ENCODE measurements at regions not wholly inside any gene's neighbourhood (a gene's known extent, or its start where the extent isn't known, plus 50 kb on each side); places are given as distances from the start of the nearest gene placed in this dataset.

DNA sequence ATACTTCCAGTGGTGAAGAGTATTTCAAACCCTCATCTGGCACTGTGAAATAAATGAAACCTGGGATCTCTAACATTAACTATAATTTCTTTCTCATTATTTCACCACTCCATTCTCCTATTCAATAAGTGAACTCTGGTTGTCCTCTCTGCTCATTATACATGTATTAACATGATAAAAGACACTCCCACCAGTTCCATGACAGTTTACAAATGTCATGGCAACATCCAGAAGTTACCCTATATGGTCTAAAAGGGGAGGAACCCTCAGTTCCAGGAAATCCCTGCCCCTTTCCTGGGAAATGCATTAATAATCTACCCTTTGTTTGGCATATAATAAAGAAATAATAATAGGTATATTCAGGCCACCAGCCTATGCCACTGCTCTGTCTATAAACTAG lies 62.7 kb upstream of the BRINP3 start:
- DNase-seq (ENCODE audit: low spot score): no peak

DNA sequence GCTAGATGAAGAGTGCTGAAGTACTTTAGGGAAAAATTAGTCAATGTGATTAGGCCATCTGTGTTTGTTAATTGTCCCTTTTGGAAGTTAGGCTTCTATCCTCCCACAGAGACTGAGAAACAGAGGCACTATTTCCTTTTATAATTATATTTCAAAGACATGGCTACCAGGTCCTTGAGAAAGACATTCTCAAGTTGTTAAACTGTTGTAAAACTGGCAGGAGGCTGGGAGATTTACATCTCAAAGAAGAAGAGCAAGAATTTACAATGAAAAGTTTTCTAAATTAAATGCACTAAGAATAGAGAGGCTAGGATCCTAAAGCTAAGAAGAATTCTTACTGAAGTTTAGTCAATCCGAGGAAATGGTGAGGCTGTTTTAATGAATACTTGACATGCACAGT lies 74.0 kb upstream of the BRINP3 start:
- no peak for DNase-seq (ENCODE audit: low spot score)

DNA sequence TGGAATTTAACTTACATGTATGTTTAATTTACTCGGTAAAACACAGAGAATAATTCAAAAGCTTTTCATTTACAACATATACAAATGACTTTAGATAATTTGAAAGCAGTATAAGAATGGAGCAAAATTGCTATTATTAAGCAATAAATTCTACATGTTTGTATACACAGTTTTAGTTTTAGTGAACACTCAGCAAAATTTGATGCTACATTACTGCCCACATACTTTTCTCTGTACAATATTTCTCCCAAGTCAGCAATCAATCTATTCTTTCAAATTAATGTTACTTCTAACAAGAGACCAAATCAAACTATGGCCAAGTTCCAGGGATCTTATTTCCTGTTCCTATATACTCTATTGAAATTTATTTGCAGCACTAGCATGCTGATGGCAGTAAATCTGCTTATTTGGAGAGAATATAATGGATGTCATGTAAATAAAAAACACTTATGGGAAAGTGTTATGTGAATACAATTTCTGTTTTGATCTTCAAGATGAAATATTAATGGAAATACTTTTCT lies 82.6 kb upstream of the BRINP3 start:
- no peak for DNase-seq (ENCODE audit: low spot score)

DNA sequence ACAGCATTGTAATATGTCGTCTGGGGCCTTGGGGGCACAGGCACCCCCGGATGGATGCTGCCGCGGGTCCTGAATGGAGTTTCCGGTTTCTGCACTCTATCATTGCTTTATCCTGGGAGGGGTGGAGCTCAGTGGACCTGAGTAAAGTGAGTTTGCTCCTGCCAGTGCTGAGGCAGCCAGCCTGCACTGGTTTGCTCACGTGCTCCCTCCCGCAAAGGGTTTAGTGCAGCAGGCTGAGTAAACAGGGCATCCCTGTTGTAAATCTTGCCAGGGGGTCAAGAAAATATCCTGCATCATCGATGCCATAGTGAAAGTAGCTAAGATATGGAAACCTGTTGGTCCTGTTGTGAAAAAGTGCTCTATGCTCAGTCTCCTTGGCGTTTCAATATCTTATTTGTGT lies 85.6 kb upstream of the BRINP3 start:
- no peak for DNase-seq (ENCODE audit: low spot score)

DNA sequence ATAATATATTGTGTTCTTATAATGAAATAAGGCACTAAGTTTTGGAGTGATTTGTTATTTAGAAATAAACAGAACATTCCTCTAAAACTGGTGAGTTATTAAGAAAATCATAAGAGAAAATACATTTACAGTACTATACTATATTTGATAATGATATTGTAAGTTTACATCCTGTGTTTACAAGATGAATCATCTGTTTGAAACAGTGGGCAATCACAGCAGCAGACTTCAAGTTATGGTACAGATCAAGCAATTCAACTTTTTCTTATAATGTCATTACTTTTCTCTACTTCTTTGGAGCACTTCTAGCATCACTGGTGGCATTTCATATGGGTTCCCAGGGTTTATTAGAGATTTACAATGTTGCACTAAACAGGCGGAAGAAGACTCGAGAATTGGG lies 86.5 kb upstream of the BRINP3 start:
- DNase-seq (ENCODE audit: low spot score): no peak

DNA sequence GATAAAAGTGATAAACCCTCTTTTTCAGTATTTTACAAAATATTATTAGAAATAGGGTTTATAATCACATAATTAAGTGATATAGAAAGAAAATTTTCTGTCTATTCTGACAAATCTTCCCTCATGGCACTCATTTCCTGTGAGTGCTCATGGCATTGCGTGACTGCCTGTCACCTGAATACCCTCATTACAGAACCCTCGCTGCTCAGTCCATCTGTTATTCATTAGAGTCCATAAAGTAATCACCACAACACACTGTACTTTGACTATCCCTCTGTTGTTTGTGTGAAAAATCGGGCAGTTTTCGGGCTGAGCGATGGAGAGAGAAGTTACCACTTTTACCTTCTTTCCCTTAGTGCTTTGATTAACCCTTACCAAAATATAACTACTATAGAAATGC lies 100.4 kb upstream of the BRINP3 start:
- DNase-seq (ENCODE audit: low spot score): no peak

DNA sequence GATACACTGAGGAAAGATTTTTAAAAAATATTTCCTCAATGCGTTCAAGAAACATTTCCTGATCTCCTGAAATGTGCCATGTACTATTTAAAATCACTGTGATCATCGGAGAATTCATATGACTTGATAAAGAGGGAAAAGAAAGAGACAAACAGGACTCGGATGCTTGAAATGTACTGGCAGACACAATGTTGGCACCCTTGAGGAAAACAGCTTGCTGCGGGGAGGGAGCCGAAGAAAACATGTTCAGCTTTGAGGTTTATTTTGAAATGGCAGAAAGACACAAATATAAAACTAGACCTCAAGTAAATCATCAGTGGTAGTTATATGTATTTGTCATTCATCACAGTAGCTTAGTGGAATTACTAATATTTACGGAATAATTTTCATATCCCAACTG lies 100.9 kb upstream of the BRINP3 start:
- DNase-seq (ENCODE audit: low spot score): no peak

DNA sequence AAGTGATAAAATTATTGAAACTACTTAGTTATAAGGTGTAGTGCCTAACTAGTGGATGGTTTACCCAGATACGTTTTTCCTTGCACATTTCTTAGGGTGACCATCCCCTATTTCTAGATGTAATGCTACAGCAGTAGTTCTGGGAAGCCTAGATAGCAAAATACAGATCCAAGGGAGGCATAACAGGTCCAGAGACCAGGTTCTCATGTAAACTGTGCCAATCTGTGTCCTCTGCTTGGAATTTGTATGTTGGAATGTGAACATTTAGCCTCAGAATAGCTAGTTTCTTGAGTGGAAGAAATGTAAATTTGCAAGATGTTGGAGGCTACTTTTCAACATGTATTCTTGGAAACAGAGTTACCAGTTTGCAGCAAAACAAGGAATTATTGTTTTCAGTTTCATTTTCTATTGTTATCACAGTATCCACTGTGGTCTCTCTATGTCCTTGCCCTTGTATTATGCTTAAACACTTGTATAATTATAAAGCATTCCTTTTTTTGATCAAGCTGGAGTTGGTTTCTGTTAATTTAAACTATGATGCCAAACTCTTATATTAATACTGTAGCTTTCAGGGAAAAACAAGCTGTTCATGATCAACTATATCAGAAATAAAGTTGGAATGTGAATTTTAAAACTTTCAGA lies 102.0 kb upstream of the BRINP3 start:
- no peak for DNase-seq (ENCODE audit: low spot score)

DNA sequence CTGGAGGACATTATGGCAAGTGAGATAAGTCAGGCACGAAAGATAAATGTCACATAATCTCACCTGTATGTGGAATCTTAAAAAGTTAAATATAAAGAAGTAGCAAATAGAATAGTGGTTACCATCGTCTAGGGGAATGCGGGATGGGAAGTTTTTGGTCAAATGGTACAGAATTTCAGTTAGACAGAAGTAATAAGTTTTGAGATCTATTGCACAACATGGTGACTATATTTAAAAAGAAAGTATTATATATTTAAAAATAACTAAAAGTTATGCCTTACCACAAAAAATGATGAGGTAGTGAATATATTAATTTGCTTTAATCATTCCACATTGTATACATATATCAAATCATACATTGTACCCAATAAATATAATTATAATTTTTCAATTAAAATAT lies 106.2 kb upstream of the BRINP3 start:
- DNase-seq (ENCODE audit: low spot score): no peak

DNA sequence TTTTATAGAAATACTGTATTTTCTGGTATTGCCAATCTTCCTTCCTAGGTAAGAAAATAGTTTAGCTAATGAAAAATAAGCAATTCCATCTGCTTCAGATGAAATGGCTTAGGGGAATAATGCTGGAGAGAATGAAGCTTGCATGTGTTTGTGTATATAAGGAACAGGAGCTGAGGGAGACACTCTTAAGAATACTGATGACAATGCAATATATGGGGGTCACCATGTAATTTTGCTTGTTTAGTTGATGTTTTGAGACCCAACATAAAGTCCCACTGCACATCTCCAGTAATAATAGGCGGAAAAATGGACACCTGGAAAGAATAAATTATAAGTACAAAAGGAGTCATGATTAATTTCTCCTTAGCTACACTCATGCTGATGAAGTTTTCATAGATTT lies 110.8 kb upstream of the BRINP3 start:
- DNase-seq (ENCODE audit: low spot score): no peak

DNA sequence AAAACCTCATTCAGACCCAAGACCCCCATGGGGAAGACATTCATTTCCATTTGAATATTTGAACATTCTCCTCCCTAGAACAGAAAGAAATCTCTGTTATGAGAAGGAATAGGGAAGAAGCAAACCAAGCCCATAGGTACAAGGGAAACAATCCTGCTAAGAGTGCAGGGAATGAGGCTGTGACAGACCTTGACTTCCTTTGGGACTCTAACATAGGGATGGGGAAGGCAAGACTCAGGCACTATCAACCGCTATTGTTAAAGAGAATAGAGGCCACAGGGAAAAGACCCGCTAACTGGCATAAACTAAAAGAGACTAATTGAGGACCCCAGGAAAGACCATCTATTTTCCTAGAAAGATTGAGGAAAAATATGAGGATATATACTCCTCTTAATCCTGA lies 117.8 kb upstream of the BRINP3 start:
- DNase-seq (ENCODE audit: low spot score): no peak

DNA sequence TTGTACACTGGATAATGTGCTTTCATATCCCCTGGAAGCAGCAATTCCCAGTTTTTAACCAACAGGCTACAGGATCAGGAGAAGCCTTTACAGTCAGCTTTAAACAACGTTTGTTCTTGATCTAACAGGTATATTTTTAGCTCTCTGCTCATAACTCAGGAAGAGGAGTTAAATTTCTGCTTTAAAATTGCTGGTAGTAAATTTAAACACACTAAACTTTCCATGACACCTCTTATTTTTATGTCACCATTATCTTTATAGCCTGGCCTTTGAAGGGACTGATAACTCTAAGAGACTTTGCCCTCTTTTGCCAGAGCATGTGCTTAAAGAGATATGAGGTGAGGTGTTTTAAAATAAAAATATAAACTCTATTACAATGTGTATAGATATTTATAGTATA lies 119.6 kb upstream of the BRINP3 start:
- no peak for DNase-seq (ENCODE audit: low spot score)

DNA sequence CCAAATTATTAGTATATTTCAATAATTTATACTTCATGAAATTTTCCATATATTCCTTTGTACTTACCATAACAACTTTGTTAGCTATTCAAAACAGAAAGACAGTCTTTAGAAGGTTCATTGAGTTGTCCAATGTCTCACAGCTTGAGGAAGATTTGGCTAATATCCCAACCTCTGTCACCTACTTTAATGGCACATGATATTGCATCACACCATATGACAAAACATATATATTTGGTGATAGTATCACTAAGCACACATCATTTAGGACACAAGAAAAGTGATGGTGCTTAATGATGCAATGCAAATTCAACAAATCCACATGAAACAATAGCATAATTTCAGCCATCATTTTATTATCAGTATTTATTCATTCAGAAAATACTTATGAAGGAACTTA lies 122.0 kb upstream of the BRINP3 start:
- no peak for DNase-seq (ENCODE audit: low spot score)

DNA sequence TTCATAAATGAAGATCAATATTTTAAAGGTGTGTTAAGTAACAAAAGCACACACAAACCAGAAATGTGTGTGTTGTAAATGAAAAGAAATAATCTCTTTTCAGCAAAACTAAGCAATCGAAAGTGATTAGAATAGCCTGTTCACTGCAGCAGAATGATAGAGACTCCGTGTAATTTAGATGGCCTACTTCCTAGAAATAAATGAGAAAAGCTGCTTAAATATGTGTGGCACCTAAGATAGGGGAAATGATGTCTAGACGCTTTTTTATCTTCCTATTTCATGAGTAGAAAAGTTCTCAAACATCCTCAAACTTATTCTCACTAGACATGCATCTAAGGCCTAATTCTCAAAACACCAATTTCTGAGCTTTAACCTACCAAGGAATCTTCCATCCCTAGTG lies 124.7 kb upstream of the BRINP3 start:
- DNase-seq (ENCODE audit: low spot score): no peak

DNA sequence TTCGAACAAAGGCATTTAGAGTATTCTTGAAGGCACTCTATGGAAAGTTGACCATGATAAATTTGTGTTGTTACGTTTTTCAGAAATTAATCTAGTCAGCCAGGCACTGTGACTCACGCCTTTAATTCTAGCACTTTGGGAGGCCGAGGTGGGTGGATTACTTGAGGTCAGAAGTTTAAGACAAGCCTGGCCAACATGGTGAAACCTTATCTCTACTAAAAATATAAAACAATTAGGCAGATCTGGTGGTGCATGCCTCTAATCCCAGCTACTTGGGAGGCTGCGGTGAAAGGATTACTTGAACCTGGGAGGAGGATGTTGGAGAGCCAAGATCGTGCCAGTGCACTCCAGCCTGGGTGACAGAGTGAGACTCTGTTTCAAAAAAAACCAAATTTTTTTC lies 130.6 kb upstream of the BRINP3 start:
- DNase-seq (ENCODE audit: low spot score): no peak

DNA sequence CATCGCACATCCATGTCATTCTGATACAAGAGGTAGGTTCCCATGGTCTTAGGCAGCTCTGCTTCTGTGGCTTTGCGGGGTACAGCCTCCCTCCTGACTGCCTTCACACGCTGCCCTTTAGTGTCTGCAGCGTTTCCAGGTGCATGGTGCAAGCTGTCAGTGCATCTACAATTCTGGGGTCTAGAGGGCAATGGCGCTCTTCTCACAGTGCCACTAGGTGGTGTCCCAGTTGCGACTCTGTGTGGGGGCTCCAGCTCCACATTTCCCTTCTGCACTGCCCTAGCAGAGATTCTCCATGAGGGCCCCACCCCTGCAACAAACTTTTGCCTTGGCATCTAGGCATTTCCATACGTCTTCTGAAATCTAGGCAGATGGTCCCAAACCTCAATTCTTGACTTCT lies 138.2 kb upstream of the BRINP3 start:
- DNase-seq (ENCODE audit: low spot score): no peak

DNA sequence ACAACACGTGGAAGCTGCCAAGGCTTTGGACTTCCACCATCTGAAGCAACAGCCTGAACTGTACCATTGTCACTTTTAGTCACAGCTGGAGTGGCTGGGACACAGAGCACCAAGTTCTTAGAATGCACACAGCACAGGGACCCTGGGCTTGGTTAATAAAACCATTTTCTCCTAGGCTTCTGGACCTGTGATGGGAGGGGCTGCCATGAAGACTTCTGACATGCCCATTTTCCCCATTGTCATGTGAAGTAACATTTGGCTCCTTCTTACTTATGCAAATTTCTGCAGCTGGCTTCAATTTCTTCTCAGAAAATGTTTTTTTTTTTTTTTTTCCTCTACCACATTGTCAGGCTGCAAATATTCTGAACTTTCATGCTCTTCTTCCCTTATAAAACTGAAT lies 138.6 kb upstream of the BRINP3 start:
- DNase-seq (ENCODE audit: low spot score): no peak

DNA sequence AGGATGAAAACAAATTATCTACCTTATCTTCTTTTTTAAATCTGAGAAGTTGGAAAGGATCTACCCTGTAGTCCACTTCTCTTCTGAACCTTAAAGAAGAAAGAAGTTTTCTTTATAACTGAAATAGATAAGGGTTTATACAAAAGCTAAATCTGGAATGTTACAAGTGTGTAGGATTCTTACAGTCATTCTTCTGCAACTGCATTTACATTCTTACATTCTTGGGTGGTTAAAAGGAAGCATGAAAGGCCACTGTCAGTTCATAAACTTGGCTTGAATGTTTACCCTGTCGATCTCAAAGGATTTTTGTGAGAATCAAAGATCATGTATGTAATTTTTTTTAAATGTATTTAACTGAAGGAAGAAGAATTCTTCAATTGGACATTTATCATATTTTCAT lies 142.1 kb upstream of the BRINP3 start:
- DNase-seq (ENCODE audit: low spot score): no peak

DNA sequence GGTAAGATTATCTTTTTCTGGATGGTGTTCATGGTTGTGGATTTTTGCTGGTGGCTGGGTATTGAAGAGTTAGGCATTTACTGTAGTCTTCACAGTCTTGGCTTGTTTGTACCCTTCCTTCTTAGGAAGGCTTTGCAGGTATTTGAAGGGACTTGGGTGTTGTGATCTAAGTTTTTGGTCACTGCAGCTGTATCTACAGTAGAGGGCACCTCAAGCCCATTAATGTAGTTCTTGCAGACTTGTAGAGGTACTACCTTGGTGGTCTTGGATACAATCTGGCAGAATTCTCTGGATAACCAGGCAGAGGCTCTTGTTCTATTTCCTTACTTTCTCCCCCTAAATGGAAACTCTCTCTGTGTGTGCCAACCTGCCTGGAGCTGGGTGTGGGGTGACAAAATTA lies 155.8 kb upstream of the BRINP3 start:
- DNase-seq (ENCODE audit: low spot score): no peak

DNA sequence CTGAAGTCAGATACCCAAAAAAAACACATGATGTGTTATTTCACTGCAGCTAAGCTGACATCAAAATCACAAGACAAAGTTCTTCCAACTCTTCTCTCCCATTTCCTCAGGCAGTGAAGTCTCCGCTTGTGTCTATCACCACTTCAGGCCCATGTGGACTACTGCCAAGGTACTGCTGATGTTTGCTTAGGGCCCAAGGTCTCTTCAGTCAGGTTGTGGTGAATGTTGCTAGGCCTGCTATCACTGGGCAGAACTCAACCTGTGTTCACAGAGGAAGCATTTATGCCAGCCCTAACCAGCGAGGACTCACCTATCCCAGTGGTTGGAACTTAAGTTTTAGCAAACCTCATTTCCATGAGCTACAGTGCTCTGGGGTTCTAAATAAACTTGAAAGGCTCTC lies 156.5 kb upstream of the BRINP3 start:
- no peak for DNase-seq (ENCODE audit: low spot score)

DNA sequence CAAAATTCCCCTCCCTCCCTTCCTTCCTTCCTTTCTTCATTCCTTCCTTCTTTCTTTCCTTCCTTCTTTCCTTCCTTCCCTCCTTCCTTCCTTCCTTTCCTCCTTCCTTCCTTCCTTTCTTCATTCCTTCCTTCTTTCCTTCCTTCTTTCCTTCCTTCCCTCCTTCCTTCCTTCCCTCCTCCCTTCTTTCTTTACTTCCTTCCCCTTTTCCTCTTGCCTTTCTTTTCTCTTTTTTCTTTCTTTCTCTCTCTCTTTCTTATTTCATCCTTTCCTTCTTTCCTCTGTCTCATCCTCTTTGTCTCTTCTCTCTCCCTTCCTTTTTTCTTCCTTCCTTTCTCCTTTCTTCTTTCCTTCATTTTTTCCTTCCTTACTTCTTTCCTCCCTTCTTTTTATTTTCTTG lies 171.9 kb upstream of the BRINP3 start:
- DNase-seq (ENCODE audit: low spot score): no peak

DNA sequence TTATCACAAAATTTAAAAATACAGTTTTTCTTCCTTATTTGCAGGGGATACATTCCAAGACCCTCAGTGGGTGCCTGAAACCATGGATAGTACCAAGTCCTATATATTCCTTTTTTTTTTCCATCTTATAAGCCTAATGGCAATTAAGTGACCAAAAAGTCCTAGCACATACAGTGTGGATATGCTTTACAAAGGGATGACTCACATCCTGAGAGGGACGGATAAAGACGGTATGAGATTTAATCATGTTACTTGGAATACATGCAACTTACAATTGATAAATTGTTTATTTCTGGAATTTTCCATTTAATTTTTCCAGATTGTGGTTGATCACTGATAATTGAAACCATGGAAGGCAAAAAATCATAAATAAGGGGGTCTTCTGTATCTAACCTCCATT lies 181.2 kb upstream of the BRINP3 start:
- no peak for DNase-seq (ENCODE audit: low spot score)

DNA sequence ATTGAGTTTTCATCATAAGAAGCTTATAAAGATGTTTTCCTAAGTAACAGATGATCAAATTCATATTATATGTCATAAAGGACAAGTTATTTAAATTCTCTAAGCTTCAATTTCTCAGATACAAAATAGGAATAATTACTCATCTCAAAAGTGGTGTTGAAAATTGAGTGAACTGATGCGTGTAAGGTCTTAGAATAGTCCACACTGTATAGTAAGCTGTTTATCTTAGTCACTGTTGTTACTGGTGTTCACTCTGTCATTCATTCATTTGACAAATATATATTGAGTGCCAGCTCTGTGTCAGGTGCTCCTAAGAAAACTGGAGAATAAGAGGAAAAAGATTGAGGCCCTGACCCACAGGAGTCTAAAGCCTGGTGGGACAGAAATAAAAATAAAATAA lies 186.3 kb upstream of the BRINP3 start:
- no peak for DNase-seq (ENCODE audit: low spot score)

DNA sequence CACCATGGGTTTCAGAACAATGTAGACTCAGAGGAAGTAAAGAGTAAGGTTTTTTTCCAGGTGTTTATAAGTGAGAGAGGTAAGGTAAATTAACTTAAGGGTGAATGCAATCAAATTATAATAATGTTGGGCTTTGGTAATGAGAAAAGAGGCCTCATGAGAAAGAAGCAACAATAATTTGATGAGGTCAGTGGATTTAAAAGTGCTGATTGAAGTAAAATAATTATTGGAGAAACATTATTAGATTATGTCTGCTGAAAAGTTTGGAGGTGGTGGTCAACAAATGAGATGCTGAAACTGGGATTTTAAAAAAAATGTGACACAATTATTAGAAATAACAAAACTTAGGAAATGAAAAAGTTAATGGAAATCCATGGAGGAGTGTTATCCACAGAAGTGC lies 187.4 kb upstream of the BRINP3 start:
- DNase-seq (ENCODE audit: low spot score): no peak

DNA sequence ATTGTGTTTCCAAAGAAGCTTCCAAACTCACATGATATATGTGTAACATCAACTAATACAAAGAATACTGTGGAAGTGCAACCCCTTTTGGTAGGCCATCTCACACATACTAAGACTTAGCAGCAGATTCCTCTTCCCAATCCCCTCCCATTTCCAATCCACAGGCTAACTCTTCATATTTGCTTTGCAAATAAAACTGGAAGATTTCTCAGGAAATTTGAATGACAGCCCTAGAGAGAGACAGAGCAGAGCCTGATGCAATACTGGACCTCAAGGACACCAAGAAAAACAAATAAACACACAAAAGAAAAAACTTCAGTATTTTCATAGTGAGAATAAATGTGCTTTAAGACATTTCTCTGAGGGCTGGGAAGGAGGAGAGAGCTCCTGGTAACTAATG lies 190.2 kb upstream of the BRINP3 start:
- no peak for DNase-seq (ENCODE audit: low spot score)
